WERI-Rb-1 (cell line): ENCODE measurements at regions not wholly inside any gene's neighbourhood (a gene's known extent, or its start where the extent isn't known, plus 50 kb on each side); places are given as distances from the start of the nearest gene placed in this dataset.

Experiments used
- DNase-seq: peaks from one replicate; pipeline ENCODE4 v3.0.0-alpha.2; 2020
- H3K27ac ChIP-seq: fragments of 250-450 bp; sonication (Bioruptor Pico); 2 replicates; pipeline ENCODE4 v1.5.1; 2020; ENCODE audit warnings: mild to moderate bottlenecking, moderate library complexity
- H3K27me3 ChIP-seq: fragments of 250-450 bp; sonication (Bioruptor Pico); 2 replicates; pipeline ENCODE4 v1.5.1; 2021; ENCODE audit warnings: mild to moderate bottlenecking, low read depth, moderate library complexity; ENCODE audit not compliant: insufficient read depth, severe bottlenecking
- H3K36me3 ChIP-seq: fragments of 250-450 bp; sonication (Bioruptor Pico); 2 replicates; pipeline ENCODE4 v1.5.1; 2020; ENCODE audit warnings: mild to moderate bottlenecking, moderate library complexity
- H3K4me3 ChIP-seq: 2 replicates; pipeline ENCODE4 v1.5.1; 2011; ENCODE audit warnings: low read depth, mild to moderate bottlenecking, control low read depth, low read length
- H3K9me3 ChIP-seq: fragments of 250-450 bp; sonication (Bioruptor Pico); 2 replicates; pipeline ENCODE4 v1.5.1; 2021; ENCODE audit warnings: mild to moderate bottlenecking, moderate library complexity; ENCODE audit not compliant: severe bottlenecking
- CTCF ChIP-seq: IDR thresholded peaks from 2 replicates; pipeline ENCODE4 v1.5.1; 2011; ENCODE audit warnings: low read depth, mild to moderate bottlenecking, control low read depth, inconsistent platforms, low read length

- Histone ChIP-seq H3K9me3 (no peaks in the 10 kb centered on the region), H3K36me3 (no peaks in the 10 kb centered on the region), H3K27me3 (no peaks in the 10 kb centered on the region), H3K4me3 (no peak overlapping the region), H3K27ac (no peak overlapping the region)
- TF ChIP-seq CTCF, result no peak
- DNase-seq, result no peak
Observed at GRCh38 chr6:56349194-56349593, 101.8 kb upstream of the COL21A1 start.

GRCh38 chr6:56348578-56348977 is 101.2 kb upstream of the COL21A1 start:
- TF ChIP-seq CTCF, result no peak
- no peaks in the 10 kb centered on the region for H3K9me3 ChIP-seq
- H3K27me3 ChIP-seq, result no peaks in the 10 kb centered on the region
- no peak overlapping the region for H3K4me3 ChIP-seq
- no peak for DNase-seq
- no peak overlapping the region for H3K27ac ChIP-seq
- H3K36me3 ChIP-seq, result no peaks in the 10 kb centered on the region

GRCh38 chr6:56347526-56347925 is 100.1 kb upstream of the COL21A1 start:
- H3K36me3 ChIP-seq, result no peaks in the 10 kb centered on the region
- no peak overlapping the region for H3K4me3 ChIP-seq
- no peak for DNase-seq
- no peak overlapping the region for H3K27ac ChIP-seq
- TF ChIP-seq CTCF, result no peak
- H3K9me3 ChIP-seq, result no peaks in the 10 kb centered on the region
- H3K27me3 ChIP-seq, result no peaks in the 10 kb centered on the region

GRCh38 chr6:56346958-56347357 is 99.6 kb upstream of the COL21A1 start:
- H3K27me3 ChIP-seq, result no peaks in the 10 kb centered on the region
- H3K27ac ChIP-seq, result no peak overlapping the region
- no peak for TF ChIP-seq CTCF
- H3K36me3 ChIP-seq, result no peaks in the 10 kb centered on the region
- H3K9me3 ChIP-seq, result no peaks in the 10 kb centered on the region
- no peak overlapping the region for H3K4me3 ChIP-seq
- DNase-seq, result no peak

- H3K36me3 ChIP-seq, result no peaks in the 10 kb centered on the region
- H3K27me3 ChIP-seq, result no peaks in the 10 kb centered on the region
- TF ChIP-seq CTCF, result no peak
- H3K4me3 ChIP-seq, result no peak overlapping the region
- H3K27ac ChIP-seq, result no peak overlapping the region
- no peak for DNase-seq
- H3K9me3 ChIP-seq, result no peaks in the 10 kb centered on the region
Observed at GRCh38 chr6:56345376-56345995, 98.1 kb upstream of the COL21A1 start.

- DNase-seq, result no peak
- TF ChIP-seq CTCF, result no peak
- H3K27ac ChIP-seq, result no peak overlapping the region
Observed at GRCh38 chr6:56343295-56343694, 95.9 kb upstream of the COL21A1 start.

More at GRCh38 chr6:56343295-56343694, 95.9 kb upstream of the COL21A1 start:
- Histone ChIP-seq H3K9me3 (no peaks in the 10 kb centered on the region), H3K36me3 (no peaks in the 10 kb centered on the region), H3K27me3 (no peaks in the 10 kb centered on the region), H3K4me3 (no peak overlapping the region)
